Activated CD4-positive, alpha-beta T cell treated with anti-CD3 and anti-CD28 coated beads, Interleukin-10, Interleukin-2, amounts not matched to agents 100 ng/mL and 50 ng/mL, durations not matched to agents 16 hours and 8 hours (primary cell): ENCODE measurements at regions not wholly inside any gene's neighbourhood (a gene's known extent, or its start where the extent isn't known, plus 50 kb on each side); places are given as distances from the start of the nearest gene placed in this dataset.

ENCODE experiments used
- DNase-seq: peaks from one replicate; pipeline ENCODE4 v3.0.0-alpha.2; 2020

GRCh38 chr1:29501227-29501976, 265.1 kb downstream of the PTPRU start:
- DNase-seq: no peak

- no peak for DNase-seq
Observed at GRCh38 chr1:29500651-29501050, 264.3 kb downstream of the PTPRU start.

GRCh38 chr1:29500041-29500440, 263.7 kb downstream of the PTPRU start:
- DNase-seq: no peak

GRCh38 chr1:29499104-29499650, 262.9 kb downstream of the PTPRU start:
- no peak for DNase-seq

GRCh38 chr1:29498126-29499103, 262.1 kb downstream of the PTPRU start:
- no peak for DNase-seq

GRCh38 chr1:29497395-29498125, 261.2 kb downstream of the PTPRU start:
- DNase-seq: no peak

- no peak for DNase-seq
Observed at GRCh38 chr1:29496701-29497100, 260.4 kb downstream of the PTPRU start.

- DNase-seq: no peak
Observed at GRCh38 chr1:29490204-29490934, 254.0 kb downstream of the PTPRU start.

- DNase-seq: no peak
Observed at GRCh38 chr1:29489471-29489870, 253.1 kb downstream of the PTPRU start.

- DNase-seq: no peak
Observed at GRCh38 chr1:29488794-29489311, 252.5 kb downstream of the PTPRU start.

- DNase-seq: no peak
Observed at GRCh38 chr1:29488086-29488793, 251.9 kb downstream of the PTPRU start.

GRCh38 chr1:29487291-29487690, 251.0 kb downstream of the PTPRU start:
- DNase-seq: no peak

- DNase-seq: no peak
Observed at GRCh38 chr1:29485096-29485925, 249.0 kb downstream of the PTPRU start.

GRCh38 chr1:29482991-29483390, 246.7 kb downstream of the PTPRU start:
- no peak for DNase-seq

GRCh38 chr1:29482064-29482463, 245.7 kb downstream of the PTPRU start:
- DNase-seq: no peak

- DNase-seq: no peak
Observed at GRCh38 chr1:29481031-29481430, 244.7 kb downstream of the PTPRU start.

- DNase-seq: no peak
Observed at GRCh38 chr1:29478879-29479278, 242.6 kb downstream of the PTPRU start.

GRCh38 chr1:29478151-29478791, 241.9 kb downstream of the PTPRU start:
- no peak for DNase-seq

GRCh38 chr1:29475326-29475725, 239.0 kb downstream of the PTPRU start:
- no peak for DNase-seq
